ENCODE measurements at regions not wholly inside any gene's neighbourhood (a gene's known extent, or its start where the extent isn't known, plus 50 kb on each side); places are given as distances from the start of the nearest gene placed in this dataset.

GRCh38 chr20:60817891-60818290, 434.2 kb upstream of the CDH4 start:
- DNase-seq = no peak

GRCh38 chr20:60819511-60819910, 432.6 kb upstream of the CDH4 start:
- DNase-seq = no peak

GRCh38 chr20:60820149-60820548, 431.9 kb upstream of the CDH4 start:
- DNase-seq = no peak

- no peak for DNase-seq
Measured at GRCh38 chr20:60820918-60821317, 431.1 kb upstream of the CDH4 start.

GRCh38 chr20:60822699-60823607, 429.1 kb upstream of the CDH4 start:
- no peak for DNase-seq

GRCh38 chr20:60835876-60836275, 416.2 kb upstream of the CDH4 start:
- DNase-seq = no peak

- no peak for DNase-seq
Measured at GRCh38 chr20:60837173-60837770, 414.8 kb upstream of the CDH4 start.

- DNase-seq = no peak
Measured at GRCh38 chr20:60838297-60838696, 413.8 kb upstream of the CDH4 start.

GRCh38 chr20:60840971-60841370, 411.1 kb upstream of the CDH4 start:
- DNase-seq = no peak

GRCh38 chr20:60845146-60845545, 406.9 kb upstream of the CDH4 start:
- no peak for DNase-seq

GRCh38 chr20:60851826-60852704, 400.0 kb upstream of the CDH4 start:
- no peak for DNase-seq

GRCh38 chr20:60857708-60858107, 394.4 kb upstream of the CDH4 start:
- no peak for DNase-seq

- DNase-seq = no peak
Measured at GRCh38 chr20:60862601-60863000, 389.5 kb upstream of the CDH4 start.

- DNase-seq = no peak
Measured at GRCh38 chr20:60863548-60863947, 388.5 kb upstream of the CDH4 start.

GRCh38 chr20:60867589-60867988, 384.5 kb upstream of the CDH4 start:
- DNase-seq = no peak

- no peak for DNase-seq
Measured at GRCh38 chr20:60868316-60868891, 383.7 kb upstream of the CDH4 start.

- DNase-seq = no peak
Measured at GRCh38 chr20:60869087-60869486, 383.0 kb upstream of the CDH4 start.

- DNase-seq = no peak
Measured at GRCh38 chr20:60869625-60870024, 382.4 kb upstream of the CDH4 start.

- no peak for DNase-seq
Measured at GRCh38 chr20:60870040-60870439, 382.0 kb upstream of the CDH4 start.

GRCh38 chr20:60872224-60872623, 379.8 kb upstream of the CDH4 start:
- DNase-seq = no peak

- DNase-seq = no peak
Measured at GRCh38 chr20:60877071-60877857, 374.8 kb upstream of the CDH4 start.

GRCh38 chr20:60882836-60883235, 369.2 kb upstream of the CDH4 start:
- DNase-seq = no peak

Measured in DMS79 (cell line).